A673 (cell line): ENCODE measurements at regions not wholly inside any gene's neighbourhood (a gene's known extent, or its start where the extent isn't known, plus 50 kb on each side); places are given as distances from the start of the nearest gene placed in this dataset.

Source experiments
- BruUV-seq: library from RNA; stranded (reverse); fragments of 400-500 nt; replicated peaks from 2 replicates; lab custom pipeline; 2021; lab: Mats Ljungman, UMichigan
- CTCF ChIA-PET: fragments of 300-600 bp; sonication (Branson Sonifier 250); formaldehyde crosslinking; loops from one replicate; lab custom pipeline; 2022; ENCODE audit warnings: antibody characterized with exemption; lab: Charles Lee
- POLR2A ChIA-PET: fragments of 300-600 bp; sonication (Branson Sonifier 250); formaldehyde crosslinking; loops from one replicate; lab custom pipeline; 2022; ENCODE audit warnings: antibody characterized with exemption; ENCODE audit not compliant: low non-redundant PET; lab: Charles Lee
- DNase-seq: peaks from one replicate; pipeline ENCODE4 v3.0.0-alpha.2; 2015; ENCODE audit warnings: low spot score
- H3K27ac ChIP-seq: fragments of 200-600 bp; sonication (generic); 2 replicates; pipeline ENCODE4 v1.5.1; 2016; ENCODE audit warnings: mixed run types, low read depth, mild to moderate bottlenecking, mixed read lengths, antibody characterized with exemption, low read length; ENCODE audit not compliant: poor library complexity, severe bottlenecking
- H3K27me3 ChIP-seq: fragments of 200-600 bp; sonication (generic); replicated peaks from 2 replicates; pipeline ENCODE4 v1.6.1; 2017; ENCODE audit warnings: mixed run types, low read depth, mild to moderate bottlenecking, mixed read lengths, antibody characterized with exemption, low read length; ENCODE audit not compliant: insufficient read depth, poor library complexity
- H3K36me3 ChIP-seq: fragments of 200-600 bp; sonication (generic); 2 replicates; pipeline ENCODE4 v1.6.1; 2016; ENCODE audit warnings: mixed run types, mild to moderate bottlenecking, mixed read lengths, antibody characterized with exemption, low read length; ENCODE audit not compliant: insufficient read depth, poor library complexity, severe bottlenecking
- H3K4me1 ChIP-seq: fragments of 200-600 bp; sonication (generic); 2 replicates; pipeline ENCODE4 v1.6.1; 2017; ENCODE audit warnings: mixed run types, mild to moderate bottlenecking, mixed read lengths, antibody characterized with exemption, low read length; ENCODE audit not compliant: insufficient read depth, poor library complexity, severe bottlenecking
- H3K4me3 ChIP-seq: fragments of 200-600 bp; sonication (generic); 2 replicates; pipeline ENCODE4 v1.5.1; 2016; ENCODE audit warnings: low read depth, mixed run types, mild to moderate bottlenecking, mixed read lengths, low read length; ENCODE audit not compliant: poor library complexity, severe bottlenecking
- H3K9me3 ChIP-seq: fragments of 200-600 bp; sonication (generic); 2 replicates; pipeline ENCODE4 v1.6.1; 2016; ENCODE audit warnings: mixed run types, low read depth, mild to moderate bottlenecking, mixed read lengths, antibody characterized with exemption, low read length; ENCODE audit not compliant: poor library complexity, severe bottlenecking
- EZH2 ChIP-seq: fragments of 200-600 bp; sonication (generic); IDR thresholded peaks from 2 replicates; pipeline ENCODE4 v1.6.1; 2017; ENCODE audit warnings: borderline replicate concordance, low read depth, mild to moderate bottlenecking, mixed read lengths, antibody characterized with exemption, low read length; ENCODE audit not compliant: poor library complexity, severe bottlenecking
- intact Hi-C: fragments of 100-400 bp; cut with micrococcal nuclease; formaldehyde crosslinking; loops from one replicate; pipeline ENCODE4 v1.10.0; 2022; ENCODE audit not compliant: unreplicated experiment
- TF ChIP-seq, protein P1 (sequence below): fragments of 300-800, 200-600 bp; sonication (generic); conservative IDR thresholded peaks from 2 replicates; pipeline ENCODE4 v1.5.1; 2017; ENCODE audit warnings: low read depth, mild to moderate bottlenecking, antibody characterized with exemption, low read length, moderate library complexity, mixed read lengths

DNA sequence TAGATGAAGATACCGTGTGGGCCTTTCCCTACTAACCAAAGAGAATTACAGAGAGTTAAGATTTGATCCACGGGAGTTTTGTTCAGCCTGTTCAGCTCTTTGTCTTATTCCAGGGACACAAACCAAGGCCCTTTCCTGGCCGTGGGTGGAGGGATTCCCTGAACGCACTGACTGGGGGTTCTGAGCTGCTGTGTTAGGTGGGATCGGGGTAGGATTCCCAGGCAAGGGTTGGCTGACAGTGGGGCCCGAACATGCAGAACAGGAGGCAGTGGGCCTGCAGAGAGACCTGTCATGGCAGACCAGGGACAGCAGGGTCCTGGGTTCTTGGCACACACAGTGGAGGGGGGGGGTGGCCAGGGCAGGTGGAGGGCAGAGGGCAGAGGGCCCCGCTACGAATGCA, 89.5 kb upstream of the MKI67 start:
- intact Hi-C loops = no loop called here

DNA sequence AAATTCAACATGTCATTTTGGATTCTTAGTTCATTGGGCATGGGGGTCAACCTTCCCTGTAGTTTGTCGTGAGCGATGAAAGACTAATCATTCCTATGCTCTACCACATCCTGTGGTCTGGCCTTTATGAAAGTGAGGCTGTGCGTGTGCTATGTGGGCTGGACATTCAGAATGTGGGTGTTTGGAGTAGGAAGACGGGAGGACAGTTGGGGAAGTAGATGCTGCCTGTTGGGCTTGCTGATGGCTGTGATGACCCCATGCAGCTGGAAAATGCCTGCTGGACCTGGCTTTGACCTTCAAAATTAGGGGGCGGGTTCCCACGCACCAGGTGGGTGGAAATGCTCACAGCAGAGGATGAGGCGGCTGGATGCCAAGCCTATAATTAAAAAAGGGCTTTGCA, 90.9 kb upstream of the MKI67 start:
- no peak for TF ChIP-seq EZH2
- TF ChIP-seq, protein P1, sequence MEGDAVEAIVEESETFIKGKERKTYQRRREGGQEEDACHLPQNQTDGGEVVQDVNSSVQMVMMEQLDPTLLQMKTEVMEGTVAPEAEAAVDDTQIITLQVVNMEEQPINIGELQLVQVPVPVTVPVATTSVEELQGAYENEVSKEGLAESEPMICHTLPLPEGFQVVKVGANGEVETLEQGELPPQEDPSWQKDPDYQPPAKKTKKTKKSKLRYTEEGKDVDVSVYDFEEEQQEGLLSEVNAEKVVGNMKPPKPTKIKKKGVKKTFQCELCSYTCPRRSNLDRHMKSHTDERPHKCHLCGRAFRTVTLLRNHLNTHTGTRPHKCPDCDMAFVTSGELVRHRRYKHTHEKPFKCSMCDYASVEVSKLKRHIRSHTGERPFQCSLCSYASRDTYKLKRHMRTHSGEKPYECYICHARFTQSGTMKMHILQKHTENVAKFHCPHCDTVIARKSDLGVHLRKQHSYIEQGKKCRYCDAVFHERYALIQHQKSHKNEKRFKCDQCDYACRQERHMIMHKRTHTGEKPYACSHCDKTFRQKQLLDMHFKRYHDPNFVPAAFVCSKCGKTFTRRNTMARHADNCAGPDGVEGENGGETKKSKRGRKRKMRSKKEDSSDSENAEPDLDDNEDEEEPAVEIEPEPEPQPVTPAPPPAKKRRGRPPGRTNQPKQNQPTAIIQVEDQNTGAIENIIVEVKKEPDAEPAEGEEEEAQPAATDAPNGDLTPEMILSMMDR = no peak
- no TSS peak for BruUV-seq
- H3K27ac ChIP-seq = no peak overlapping the region
- H3K4me1 ChIP-seq = no peaks in the 10 kb centered on the region
- H3K4me3 ChIP-seq = no peak overlapping the region
- intact Hi-C loops = no loop called here
- no peaks in the 10 kb centered on the region for H3K36me3 ChIP-seq
- H3K27me3 ChIP-seq = peaks cover 19% of the 10 kb centered on the region
- no peak for DNase-seq
- ChIA-PET POLR2A (no interaction called here), CTCF (no interaction called here)
- H3K9me3 ChIP-seq = no peaks in the 10 kb centered on the region

More for the DNA sequence above, 89.5 kb upstream of the MKI67 start:
- no peak overlapping the region for H3K27ac ChIP-seq
- no peaks in the 10 kb centered on the region for H3K9me3 ChIP-seq
- TF ChIP-seq EZH2 = no peak
- TF ChIP-seq, protein P1 = no peak
- no TSS peak for BruUV-seq
- no peaks in the 10 kb centered on the region for H3K4me1 ChIP-seq
- no peak for DNase-seq
- H3K36me3 ChIP-seq = no peaks in the 10 kb centered on the region
- H3K4me3 ChIP-seq = no peak overlapping the region
- H3K27me3 ChIP-seq = peaks cover 5% of the 10 kb centered on the region
- ChIA-PET CTCF (no interaction called here), POLR2A (no interaction called here)

DNA sequence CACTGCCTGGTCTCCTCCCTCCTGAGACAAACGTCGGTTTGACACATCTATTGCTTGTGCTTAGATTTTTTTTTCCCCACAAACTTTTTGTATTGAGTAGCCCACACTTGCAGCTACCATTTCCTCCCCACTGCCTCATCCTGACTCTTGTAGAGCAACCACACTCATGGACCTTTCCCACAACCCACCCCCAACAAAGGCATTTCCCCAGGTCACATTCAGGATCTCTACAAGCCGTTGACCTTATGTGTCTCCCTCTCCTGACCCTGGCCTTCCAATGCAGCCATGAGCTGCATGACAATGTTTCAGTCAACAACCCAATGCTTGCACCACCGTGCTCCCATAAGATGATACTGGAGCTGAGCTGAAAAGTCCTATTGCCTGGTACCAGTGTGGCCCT, 91.9 kb upstream of the MKI67 start:
- no peaks in the 10 kb centered on the region for H3K9me3 ChIP-seq
- no TSS peak for BruUV-seq
- no peak for DNase-seq
- H3K4me1 ChIP-seq = no peaks in the 10 kb centered on the region
- H3K4me3 ChIP-seq = no peak overlapping the region
- intact Hi-C loops = no loop called here
- CTCF ChIA-PET = no interaction called here
- no peak overlapping the region for H3K27ac ChIP-seq
- H3K27me3 ChIP-seq = peaks cover 24% of the 10 kb centered on the region
- no peaks in the 10 kb centered on the region for H3K36me3 ChIP-seq
- TF ChIP-seq, protein P1 = no peak
- TF ChIP-seq EZH2 = no peak
- POLR2A ChIA-PET = no interaction called here
